GM12878 (cell line): ENCODE measurements at regions not wholly inside any gene's neighbourhood (a gene's known extent, or its start where the extent isn't known, plus 50 kb on each side); places are given as distances from the start of the nearest gene placed in this dataset.

Experiments used
- ATAC-seq: fragments of 200-7000 bp; cut with Tn5 transposase; 3 replicates; pipeline ENCODE4 v1.9.1; 2020; ENCODE audit warnings: mild to moderate bottlenecking, moderate library complexity
- BruUV-seq: library from RNA; stranded (reverse); fragments of 400-500 nt; replicated peaks from 2 replicates; lab custom pipeline; 2021; lab: Mats Ljungman, UMichigan
- CTCF ChIA-PET: fragments of 300-600 bp; sonication (Branson Sonifier 250); formaldehyde crosslinking; extraction: SDS; loops from one replicate; lab custom pipeline; 2021; ENCODE audit warnings: inconsistent platforms; lab: Yijun Ruan, JAX
- POLR2A ChIA-PET: fragments of 350-600 bp; formaldehyde crosslinking; extraction: SDS; loops from one replicate; lab custom pipeline; 2021; ENCODE audit warnings: inconsistent platforms; lab: Charles Lee
- RAD21 ChIA-PET: fragments of 300-600 bp; sonication (Branson Sonifier 250); formaldehyde crosslinking; loops from one replicate; lab custom pipeline; 2023; ENCODE audit warnings: antibody characterized with exemption; ENCODE audit not compliant: unreplicated experiment; lab: Charles Lee
- SMC1A ChIA-PET: fragments of 300-600 bp; sonication (Branson Sonifier 250); formaldehyde crosslinking; loops from one replicate; lab custom pipeline; 2023; ENCODE audit not compliant: unreplicated experiment, uncharacterized antibody; lab: Charles Lee
- DNase-seq: peaks from one replicate; pipeline ENCODE4 v3.0.0-alpha.2; 2011; ENCODE audit warnings: low read depth, low spot score
- FAIRE-seq: peaks from 3 replicates; lab custom pipeline; 2011; peaks lifted over from hg19 to GRCh38; lab: Jason Lieb, UNC
- H2AFZ ChIP-seq: 2 replicates; pipeline ENCODE4 v1.6.0; 2011; ENCODE audit warnings: low read depth, low read length, control low read depth; ENCODE audit not compliant: control insufficient read depth
- H3K27ac ChIP-seq: 2 replicates; pipeline ENCODE4 v1.5.1; 2011; ENCODE audit warnings: control low read depth; ENCODE audit not compliant: control insufficient read depth, insufficient read depth
- H3K27me3 ChIP-seq, 2 experiments: replicated peaks in 1 of 2; 2 replicates each; pipeline versions ENCODE4 v1.6.0 to v1.6.1; 2011; ENCODE audit warnings: low read length in 1 of 2; ENCODE audit not compliant: control insufficient read depth in 2 of 2, insufficient read depth in 2 of 2
- H3K36me3 ChIP-seq, 2 experiments: 2 replicates each; pipeline ENCODE4 v1.5.1; 2011; ENCODE audit warnings: low read length in 1 of 2; ENCODE audit not compliant: control insufficient read depth in 2 of 2, insufficient read depth in 2 of 2
- H3K4me1 ChIP-seq: 2 replicates; pipeline ENCODE4 v1.6.1; 2011; ENCODE audit warnings: mild to moderate bottlenecking, low read length, moderate library complexity, mixed read lengths; ENCODE audit not compliant: control insufficient read depth, insufficient read depth
- H3K4me2 ChIP-seq: 2 replicates; pipeline ENCODE4 v1.6.0; 2011; ENCODE audit warnings: control low read depth; ENCODE audit not compliant: control insufficient read depth, insufficient read depth
- H3K4me3 ChIP-seq: fragments of 200-600 bp; sonication (generic); 2 replicates; pipeline ENCODE4 v1.5.1; 2016
- H3K79me2 ChIP-seq: 2 replicates; pipeline ENCODE4 v1.6.0; 2011; ENCODE audit warnings: low read length; ENCODE audit not compliant: control insufficient read depth, insufficient read depth
- H3K9ac ChIP-seq: 2 replicates; pipeline ENCODE4 v1.8.0; 2011; ENCODE audit warnings: low read length, control low read depth, mixed read lengths; ENCODE audit not compliant: control insufficient read depth, insufficient read depth
- H3K9me3 ChIP-seq: replicated peaks from 3 replicates; pipeline ENCODE4 v1.5.1; 2011; ENCODE audit warnings: mild to moderate bottlenecking, low read length; ENCODE audit not compliant: control insufficient read depth, insufficient read depth
- H4K20me1 ChIP-seq: 2 replicates; pipeline ENCODE4 v1.6.0; 2011; ENCODE audit not compliant: control insufficient read depth, insufficient read depth
- ATF3 ChIP-seq: IDR thresholded peaks from 2 replicates; pipeline ENCODE4 v1.6.1; 2011; ENCODE audit warnings: low read depth, mild to moderate bottlenecking, low read length, moderate library complexity, borderline replicate concordance; ENCODE audit errors: extremely low read depth
- BCLAF1 ChIP-seq: fragments of 450-650 bp; IDR thresholded peaks from 2 replicates; pipeline ENCODE4 v1.6.1; 2017; ENCODE audit warnings: antibody characterized with exemption, mild to moderate bottlenecking, moderate library complexity
- CHD1 ChIP-seq: IDR thresholded peaks from 2 replicates; pipeline ENCODE4 v1.6.1; 2012; ENCODE audit warnings: low read depth, low read length, improper control_type of control experiment
- CTCF ChIP-seq, 3 experiments: IDR thresholded peaks in 2 of 3; conservative IDR thresholded peaks in 1 of 3; 2 replicates each; pipeline ENCODE4 v1.5.1; 2011; ENCODE audit warnings: low read depth in 3 of 3, low read length in 3 of 3, mild to moderate bottlenecking in 3 of 3, control low read depth in 2 of 3, moderate library complexity in 2 of 3, inconsistent platforms in 1 of 3, mixed read lengths in 1 of 3; ENCODE audit not compliant: control insufficient read depth in 2 of 3, insufficient read depth in 1 of 3; ENCODE audit errors: extremely low read depth in 1 of 3
- GATAD2B ChIP-seq: fragments of 450-650 bp; conservative IDR thresholded peaks from 2 replicates; pipeline ENCODE4 v1.6.1; 2017; ENCODE audit warnings: low read depth, mild to moderate bottlenecking, moderate library complexity
- IRF4 ChIP-seq: IDR thresholded peaks from 2 replicates; pipeline ENCODE4 v1.6.1; 2011; ENCODE audit warnings: low read depth, low read length
- IRF5 ChIP-seq: fragments of 450-650 bp; IDR thresholded peaks from 2 replicates; pipeline ENCODE4 v1.6.1; 2017; ENCODE audit warnings: borderline replicate concordance
- PKNOX1 ChIP-seq: fragments of 450-650 bp; IDR thresholded peaks from 2 replicates; pipeline ENCODE4 v1.6.1; 2016; ENCODE audit warnings: mild to moderate bottlenecking
- REST ChIP-seq: IDR thresholded peaks from 2 replicates; pipeline ENCODE4 v1.6.1; 2012; ENCODE audit warnings: mild to moderate bottlenecking, low read depth, low read length
- SMAD1 ChIP-seq: fragments of 450-650 bp; IDR thresholded peaks from 2 replicates; pipeline ENCODE4 v1.6.1; 2018; ENCODE audit warnings: mild to moderate bottlenecking, low read depth; ENCODE audit not compliant: partially characterized antibody
- TCF7 ChIP-seq: IDR thresholded peaks from 2 replicates; pipeline ENCODE4 v1.6.1; 2014; ENCODE audit warnings: antibody characterized with exemption, borderline replicate concordance
- ZNF622 ChIP-seq: fragments of 450-650 bp; IDR thresholded peaks from 2 replicates; pipeline ENCODE4 v1.6.1; 2017; ENCODE audit warnings: mild to moderate bottlenecking, inconsistent platforms
- WGBS: methylation state at CpG from one replicate; pipeline ENCODE4 v1.1.6; 2016; ENCODE audit warnings: low lambda C conversion rate; ENCODE audit not compliant: insufficient replicate concordance, insufficient coverage; ENCODE audit errors: missing lambda C conversion rate; 5-methylcytosine and 5-hydroxymethylcytosine counted together
- in situ Hi-C: fragments of 300-500 bp; cut with MboI; formaldehyde crosslinking; loops from 9 replicates; pipeline ENCODE4 v1.14.3; 2018; ENCODE audit warnings: mixed read lengths
- intact Hi-C: fragments of 100-400 bp; cut with micrococcal nuclease; formaldehyde crosslinking; loops from one replicate; pipeline ENCODE4 v1.14.2; 2022; ENCODE audit not compliant: unreplicated experiment

- BruUV-seq, result no TSS peak
- no peak overlapping the region for H3K27ac ChIP-seq
- ChIA-PET SMC1A (no interaction called here), RAD21 (no interaction called here), CTCF (interaction anchor here (1.9 kb wide), 1 partner anchor 330 kb away, joined by 4 read pairs; no protein-coding TSS in a partner anchor), POLR2A (no interaction called here)
- no peaks in the 10 kb centered on the region for H3K79me2 ChIP-seq
- no peak overlapping the region for H3K4me2 ChIP-seq
- H3K9ac ChIP-seq, result no peak overlapping the region
- no peak overlapping the region for H3K4me3 ChIP-seq
- no peak for DNase-seq
- H2AFZ ChIP-seq, result no peak overlapping the region
- FAIRE-seq, result no peak
- 24% methylated on average over 6 of the region's 6 CpGs for WGBS
- intact Hi-C loops (no loop called here), in situ Hi-C loops (no loop called here)
- ATAC-seq, result no peak
- no peaks in the 10 kb centered on the region for H3K36me3 ChIP-seq
- no peaks in the 10 kb centered on the region for H3K4me1 ChIP-seq
- no peaks in the 10 kb centered on the region for H4K20me1 ChIP-seq
- H3K9me3 ChIP-seq, result no peaks in the 10 kb centered on the region; the same call in 2 of the 3 replicates
- no peaks in the 10 kb centered on the region for H3K27me3 ChIP-seq
- no peak for TF ChIP-seq IRF5
- no peak for TF ChIP-seq GATAD2B
- no peak for TF ChIP-seq BCLAF1
- no peak for TF ChIP-seq PKNOX1
- TF ChIP-seq ATF3, result no peak
- TF ChIP-seq REST, result no peak
- TF ChIP-seq IRF4, result no peak
- no peak for TF ChIP-seq CTCF (IDR thresholded peaks at IDR 0.05 in 2 of 3, conservative IDR thresholded peaks at IDR 0.05 in 1 of 3; ENCODE audit: control insufficient read depth in 2 of 3, extremely low read depth in 1 of 3, insufficient read depth in 1 of 3, low read depth in 3 of 3, low read length in 3 of 3)
- TF ChIP-seq CHD1, result no peak
- TF ChIP-seq ZNF622, result no peak
- no peak for TF ChIP-seq TCF7
- no peak for TF ChIP-seq SMAD1
Observed at GRCh38 chr7:3195160-3195559, 105.9 kb upstream of the SDK1 start.
